HG03280 (cell line): ENCODE measurements at regions not wholly inside any gene's neighbourhood (a gene's known extent, or its start where the extent isn't known, plus 50 kb on each side); places are given as distances from the start of the nearest gene placed in this dataset.
"Not testable (repeated sequence)": the region's sequence is repeated elsewhere in the genome, so short reads cannot be mapped to it uniquely, and the experiment has no call there.

Source experiments
- ATAC-seq: cut with Tn5 transposase; IDR thresholded peaks from one replicate; pipeline ENCODE4 v1.9.1; 2021; ENCODE audit warnings: mild to moderate bottlenecking, moderate library complexity; ENCODE audit not compliant: unreplicated experiment

DNA sequence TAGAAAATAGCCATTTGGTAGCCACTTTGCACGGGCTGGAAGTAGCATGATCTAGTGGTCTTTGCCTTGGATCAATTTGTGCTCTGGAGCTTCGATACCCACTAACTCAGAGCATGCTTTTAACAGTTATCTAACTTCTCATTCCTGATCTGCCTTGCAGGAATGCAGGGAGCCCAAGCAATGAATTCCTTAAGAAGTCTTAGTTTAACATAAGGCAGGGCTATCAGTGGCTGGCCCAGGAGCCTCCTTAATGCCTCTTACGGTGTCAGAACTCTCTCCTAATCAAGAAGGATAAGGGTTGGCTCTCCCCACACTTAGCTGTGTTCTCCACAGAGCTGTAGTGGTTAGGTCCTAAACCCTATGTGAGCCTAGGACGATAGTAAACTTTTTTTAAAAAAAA lies 95.8 kb upstream of the TBCA start:
- no peak for ATAC-seq

DNA sequence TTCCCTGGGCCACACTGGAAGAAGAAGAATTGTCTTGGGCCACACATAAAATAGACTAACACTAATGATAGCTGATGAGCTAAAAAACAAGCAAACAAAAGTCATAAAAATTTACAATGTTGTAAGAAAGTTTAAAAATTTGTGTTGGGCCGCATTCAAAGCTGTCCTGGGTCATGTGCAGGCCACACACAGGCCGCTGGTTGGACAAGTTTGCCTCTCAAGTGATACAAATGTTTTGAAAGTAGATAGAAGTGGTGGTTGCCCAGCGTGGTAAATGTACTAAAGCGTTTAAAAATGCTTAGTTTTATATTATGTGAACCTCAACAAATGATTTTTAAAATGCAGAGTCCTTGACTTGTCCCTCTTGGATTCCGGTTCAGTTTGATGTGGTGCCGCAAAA lies 94.9 kb upstream of the TBCA start:
- no peak for ATAC-seq

DNA sequence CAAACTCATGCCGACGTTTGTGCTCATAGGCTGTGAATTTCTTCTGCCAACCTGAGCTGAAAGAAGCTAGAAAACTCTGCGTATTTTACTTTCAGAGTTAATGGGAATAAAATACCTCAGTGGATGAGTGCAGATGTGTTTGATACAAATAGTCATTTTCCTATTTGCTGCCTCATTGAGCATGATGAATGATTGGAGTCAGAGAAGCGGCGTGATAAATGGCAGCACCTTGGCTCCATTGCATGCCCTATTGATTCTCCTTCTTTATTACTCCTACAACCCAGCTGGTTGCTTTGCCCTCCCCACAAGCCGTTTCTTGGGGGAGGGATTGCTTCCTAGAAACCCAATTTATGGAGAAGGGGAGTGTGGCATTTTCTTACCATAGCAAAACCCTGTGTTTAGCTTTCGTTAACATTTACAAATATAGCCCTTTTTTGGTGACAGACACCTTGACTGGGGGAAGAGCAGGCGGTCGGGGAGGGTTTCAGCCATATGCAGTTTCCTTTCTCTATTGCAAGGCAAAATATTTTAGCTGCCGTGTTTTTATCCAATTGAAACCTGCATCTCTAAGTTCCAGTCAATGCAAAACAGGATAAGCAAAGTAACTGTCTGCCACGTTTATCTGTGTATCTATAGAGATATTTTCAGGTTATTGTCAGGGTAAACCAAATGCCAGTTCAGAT lies 93.1 kb upstream of the TBCA start:
- no peak for ATAC-seq

- no peak for ATAC-seq
These were observed 91.8 kb upstream of the TBCA start for GRCh38 chr5:77867914-77868313.

DNA sequence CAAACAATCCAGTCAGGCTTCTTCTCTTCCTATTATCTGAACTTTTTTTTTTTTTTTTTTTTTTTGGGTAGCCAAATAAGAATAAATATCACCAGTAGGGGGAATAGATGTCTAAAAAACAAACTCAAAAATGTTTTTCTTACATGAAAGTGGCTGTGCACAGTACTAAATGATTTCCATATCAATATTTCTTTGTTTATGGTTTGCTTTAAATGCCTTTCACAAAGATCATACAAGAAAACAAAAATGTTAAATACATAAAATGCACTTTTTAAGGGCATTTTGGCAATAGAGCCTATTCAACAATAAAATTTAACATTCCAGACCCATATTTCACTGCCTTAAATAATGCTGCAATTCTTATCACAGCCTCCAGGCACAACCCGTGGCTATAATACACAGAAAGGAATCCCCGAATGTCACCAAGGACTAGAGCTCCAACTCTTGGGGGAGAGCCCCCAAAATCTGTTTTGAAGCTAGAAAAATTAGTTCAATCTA lies 91.1 kb upstream of the TBCA start:
- no peak for ATAC-seq

DNA sequence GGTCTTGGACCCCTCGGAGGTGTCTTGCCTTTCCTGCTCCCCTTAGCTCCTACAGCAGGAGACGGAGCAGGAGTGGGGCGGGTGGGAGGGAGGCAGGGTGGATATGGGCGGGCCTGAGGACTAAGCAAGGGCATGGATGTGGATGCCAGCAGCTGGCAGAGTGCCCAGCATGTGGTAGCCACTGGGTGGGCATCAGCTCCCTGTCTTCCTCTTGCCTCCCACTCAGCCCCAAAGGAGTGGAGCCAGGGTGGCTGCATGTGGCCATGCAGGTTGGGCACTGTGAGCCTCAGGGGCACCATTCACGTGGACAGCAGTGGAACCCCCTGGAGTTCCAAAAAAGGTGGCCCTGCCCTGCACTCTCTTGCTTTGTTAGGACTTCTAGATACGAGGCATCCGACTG lies 90.1 kb upstream of the TBCA start:
- no peak for ATAC-seq

GRCh38 chr5:77864997-77865396 lies 88.9 kb upstream of the TBCA start:
- no peak for ATAC-seq

- ATAC-seq, result no peak
These were observed 87.0 kb upstream of the TBCA start for GRCh38 chr5:77863181-77863580.

DNA sequence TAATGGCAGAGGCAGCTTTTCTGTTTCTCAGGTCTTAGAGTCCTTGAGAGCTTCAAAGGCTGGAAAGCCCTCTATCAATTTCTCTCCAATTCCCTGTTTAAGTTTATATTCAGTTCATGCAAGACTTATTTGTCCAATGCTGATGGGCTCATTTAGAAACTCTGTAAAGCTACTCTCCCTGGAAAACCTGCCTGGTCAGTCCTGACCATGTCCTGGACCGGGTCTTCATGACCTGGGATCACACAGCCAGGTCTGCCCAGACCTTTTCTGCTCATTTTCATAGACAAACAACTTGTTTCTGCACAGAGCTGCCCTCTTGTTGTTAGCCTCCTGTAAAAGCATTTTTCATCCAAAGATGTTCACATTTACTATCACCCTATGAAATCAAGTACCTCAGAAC lies 85.4 kb upstream of the TBCA start:
- no peak for ATAC-seq

GRCh38 chr5:77859306-77859705 lies 83.2 kb upstream of the TBCA start:
- no peak for ATAC-seq

DNA sequence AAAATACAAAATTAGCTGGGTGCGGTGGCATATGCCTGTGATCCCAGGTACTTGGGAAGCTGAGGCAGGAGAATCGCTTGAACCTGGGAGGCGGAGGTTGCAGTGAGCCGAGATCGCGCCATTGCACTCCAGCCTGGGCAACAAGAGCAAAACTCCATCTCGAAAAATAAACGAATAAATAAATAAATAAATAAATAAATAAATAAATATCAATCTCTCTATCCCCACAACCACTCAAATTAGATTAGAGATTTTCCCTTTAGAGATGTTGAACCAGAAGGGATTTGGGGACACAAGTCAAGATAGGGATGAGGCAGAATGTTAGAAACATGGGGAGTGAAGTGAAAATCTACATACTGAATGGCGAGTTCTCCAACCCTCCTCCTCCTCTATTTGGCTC lies 82.5 kb upstream of the TBCA start:
- not testable (repeated sequence) for ATAC-seq

GRCh38 chr5:77855369-77855768 lies 79.2 kb upstream of the TBCA start:
- no peak for ATAC-seq

DNA sequence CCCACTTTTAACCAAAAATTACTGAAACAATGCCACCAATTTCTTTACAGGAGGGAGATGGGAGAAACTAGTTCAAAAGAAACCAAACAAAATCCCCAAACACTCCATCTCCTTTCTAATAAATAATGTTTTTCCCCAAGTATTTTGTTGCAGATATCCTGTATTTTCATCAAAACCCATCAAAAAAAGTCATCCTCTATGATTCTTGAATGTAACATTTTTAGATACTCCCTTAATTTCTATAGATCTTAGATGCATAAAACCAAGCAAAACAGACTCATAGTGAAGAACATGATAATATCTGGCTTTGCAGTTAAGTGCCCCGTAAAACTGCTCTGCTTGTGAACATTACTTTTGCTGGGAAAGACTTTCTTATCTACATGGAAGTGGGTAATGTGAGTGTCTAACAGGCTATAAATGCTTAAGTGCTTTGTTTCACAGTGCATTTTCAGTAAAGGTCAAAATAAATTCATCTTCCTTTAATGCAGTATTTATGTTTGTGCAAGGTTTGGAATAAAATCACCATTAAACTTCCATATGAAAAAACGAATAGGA lies 77.3 kb upstream of the TBCA start:
- ATAC-seq, result no peak

GRCh38 chr5:77852514-77853352 lies 76.6 kb upstream of the TBCA start:
- ATAC-seq, result peak; percentile 50

- no peak for ATAC-seq
These were observed 76.0 kb upstream of the TBCA start for GRCh38 chr5:77852068-77852513.

- no peak for ATAC-seq
These were observed 75.3 kb upstream of the TBCA start for GRCh38 chr5:77851176-77852067.

- ATAC-seq, result no peak
These were observed 74.5 kb upstream of the TBCA start for GRCh38 chr5:77850536-77851175.

GRCh38 chr5:77849308-77849900 lies 73.3 kb upstream of the TBCA start:
- ATAC-seq, result no peak

- ATAC-seq, result no peak
These were observed 71.7 kb upstream of the TBCA start for GRCh38 chr5:77847814-77848290.

DNA sequence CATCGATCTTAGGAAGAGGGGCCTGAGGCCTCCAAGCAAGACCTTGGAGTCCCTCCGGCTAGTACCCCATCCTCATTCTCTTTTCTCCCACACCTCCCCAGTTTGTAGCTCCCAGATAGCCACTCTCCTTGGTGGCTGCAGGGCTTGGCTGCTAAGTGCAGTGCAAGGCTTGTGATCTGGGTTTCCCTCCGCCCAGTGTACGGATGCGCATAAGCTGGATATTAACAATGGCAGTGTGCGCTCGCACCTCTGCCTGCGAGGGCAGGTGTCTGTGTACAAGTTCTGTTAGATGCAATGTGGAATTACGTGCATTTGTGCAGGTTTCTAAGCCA lies 71.0 kb upstream of the TBCA start:
- ATAC-seq, result no peak
